GM13976 (cell line): ENCODE measurements at regions not wholly inside any gene's neighbourhood (a gene's known extent, or its start where the extent isn't known, plus 50 kb on each side); places are given as distances from the start of the nearest gene placed in this dataset.

Source experiments
- DNase-seq: peaks from one replicate; pipeline ENCODE4 v3.0.0; 2012; ENCODE audit warnings: low spot score
- in situ Hi-C: fragments of 300-500 bp; cut with MboI; formaldehyde crosslinking; loops from one replicate; pipeline ENCODE4 v1.12.0; 2022; ENCODE audit warnings: low sequenced_read_pairs, mixed read lengths, inconsistent platforms; ENCODE audit not compliant: unreplicated experiment
- TF ChIP-seq, protein P1 (sequence below): IDR thresholded peaks from 2 replicates; pipeline ENCODE4 v1.5.1; 2012; ENCODE audit warnings: borderline replicate concordance, mild to moderate bottlenecking; ENCODE audit not compliant: insufficient read depth; ENCODE audit errors: extremely low read depth, missing control alignments, control extremely low read depth

DNA sequence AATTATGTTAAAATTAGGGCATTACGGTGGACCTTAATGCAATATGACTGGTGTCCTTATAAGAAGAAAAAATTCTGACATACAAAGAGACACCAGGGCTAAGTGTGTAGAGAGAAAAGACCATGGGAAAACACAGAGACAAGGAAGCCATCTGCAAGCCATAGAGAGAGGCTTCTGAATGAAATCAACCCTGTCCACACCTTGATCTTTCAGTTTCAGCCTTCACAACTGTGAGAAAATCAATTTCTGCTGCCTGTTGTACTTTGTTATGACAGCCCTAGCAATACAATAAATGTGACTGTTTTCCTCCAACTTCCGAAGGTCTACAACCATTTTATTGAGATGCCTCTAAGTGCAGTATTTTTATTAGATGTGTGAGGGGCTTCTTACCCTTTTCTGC is 1407.2 kb downstream of the MRPL39 start:
- TF ChIP-seq, protein P1, sequence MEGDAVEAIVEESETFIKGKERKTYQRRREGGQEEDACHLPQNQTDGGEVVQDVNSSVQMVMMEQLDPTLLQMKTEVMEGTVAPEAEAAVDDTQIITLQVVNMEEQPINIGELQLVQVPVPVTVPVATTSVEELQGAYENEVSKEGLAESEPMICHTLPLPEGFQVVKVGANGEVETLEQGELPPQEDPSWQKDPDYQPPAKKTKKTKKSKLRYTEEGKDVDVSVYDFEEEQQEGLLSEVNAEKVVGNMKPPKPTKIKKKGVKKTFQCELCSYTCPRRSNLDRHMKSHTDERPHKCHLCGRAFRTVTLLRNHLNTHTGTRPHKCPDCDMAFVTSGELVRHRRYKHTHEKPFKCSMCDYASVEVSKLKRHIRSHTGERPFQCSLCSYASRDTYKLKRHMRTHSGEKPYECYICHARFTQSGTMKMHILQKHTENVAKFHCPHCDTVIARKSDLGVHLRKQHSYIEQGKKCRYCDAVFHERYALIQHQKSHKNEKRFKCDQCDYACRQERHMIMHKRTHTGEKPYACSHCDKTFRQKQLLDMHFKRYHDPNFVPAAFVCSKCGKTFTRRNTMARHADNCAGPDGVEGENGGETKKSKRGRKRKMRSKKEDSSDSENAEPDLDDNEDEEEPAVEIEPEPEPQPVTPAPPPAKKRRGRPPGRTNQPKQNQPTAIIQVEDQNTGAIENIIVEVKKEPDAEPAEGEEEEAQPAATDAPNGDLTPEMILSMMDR = no peak
- no peak for DNase-seq
- in situ Hi-C loops = no loop called here

DNA sequence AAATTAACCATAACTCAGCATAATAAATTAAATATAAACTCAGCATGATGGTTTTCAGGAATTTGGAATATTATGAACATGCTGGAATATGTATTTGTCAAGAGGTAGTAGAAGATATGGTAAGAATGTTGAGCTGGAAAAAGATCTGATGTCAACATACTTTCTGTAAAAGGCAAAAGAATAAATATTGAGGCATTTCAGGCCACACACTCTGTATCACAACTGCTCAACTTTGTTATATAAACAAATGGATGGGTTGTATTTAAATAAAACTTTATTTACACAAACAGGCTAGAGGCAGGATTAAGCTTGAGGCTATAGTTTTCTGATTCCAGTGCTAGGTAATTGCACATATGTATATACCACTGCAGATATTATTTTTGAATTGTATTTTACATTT is 1409.4 kb downstream of the MRPL39 start:
- DNase-seq = no peak
- TF ChIP-seq, protein P1 = no peak
- in situ Hi-C loops = no loop called here

DNA sequence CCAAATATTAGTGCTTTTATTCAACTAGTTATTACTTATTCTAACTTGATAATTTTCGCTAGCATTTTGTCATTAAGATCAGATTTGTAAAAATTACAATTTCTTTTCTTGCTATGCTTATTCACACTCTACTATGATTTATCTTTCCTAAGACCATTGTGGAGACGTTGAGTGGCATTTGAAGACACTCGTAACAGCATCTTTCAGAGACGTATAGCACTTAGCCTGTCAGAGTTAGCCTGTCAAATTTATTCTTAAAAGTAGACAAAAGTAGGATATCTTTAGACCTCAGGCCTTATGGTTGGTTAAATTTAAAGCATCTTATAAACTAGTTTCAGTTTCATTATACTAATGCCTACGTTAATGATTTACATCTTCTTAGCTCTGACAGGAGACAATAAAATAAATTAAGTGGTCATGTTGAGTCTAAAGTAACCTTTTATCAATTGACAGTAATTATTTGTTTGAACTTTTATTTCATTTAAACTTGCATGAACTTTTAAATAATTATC is 1410.1 kb downstream of the MRPL39 start:
- no peak for DNase-seq
- TF ChIP-seq, protein P1 = no peak
- in situ Hi-C loops = no loop called here

DNA sequence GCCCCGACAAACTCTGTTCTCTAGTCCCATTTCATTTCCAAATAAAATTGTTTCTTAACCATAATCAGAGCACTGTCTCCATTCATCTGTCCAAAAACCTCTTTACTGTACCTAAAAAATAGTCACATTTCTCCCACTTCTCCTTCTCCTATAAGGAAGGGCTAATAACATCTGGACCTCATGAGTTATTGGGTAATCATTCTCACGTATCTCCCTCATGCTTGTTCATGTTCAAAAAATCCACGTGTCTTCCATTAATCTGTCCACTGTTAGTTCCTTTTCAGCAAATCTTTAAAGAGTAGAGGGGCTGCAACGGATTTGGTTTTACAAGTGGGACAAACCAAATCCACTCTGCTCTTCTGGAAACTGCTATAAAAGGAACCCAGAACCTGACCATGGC is 1418.8 kb downstream of the MRPL39 start:
- no peak for DNase-seq
- in situ Hi-C loops = no loop called here
- TF ChIP-seq, protein P1 = no peak

DNA sequence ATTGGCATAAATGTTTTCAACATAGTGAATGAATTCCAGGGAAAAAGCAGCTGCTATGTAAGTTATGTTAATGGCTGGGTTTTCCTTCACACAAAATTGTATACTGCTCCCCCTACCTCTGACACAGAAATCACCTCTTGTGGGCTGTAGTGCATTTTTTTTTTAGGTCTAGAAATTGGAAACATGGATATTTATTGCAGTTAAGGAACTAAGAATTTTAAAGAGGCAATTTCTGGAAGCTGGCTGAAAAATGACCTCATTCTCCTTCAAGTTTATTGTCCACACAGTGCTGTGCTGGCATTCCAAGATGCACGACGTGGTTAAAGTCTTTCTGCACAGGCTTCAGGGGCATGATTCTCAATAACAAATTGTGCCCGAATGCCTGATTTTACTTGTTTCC is 1424.2 kb downstream of the MRPL39 start:
- TF ChIP-seq, protein P1 = no peak
- no peak for DNase-seq
- in situ Hi-C loops = no loop called here

DNA sequence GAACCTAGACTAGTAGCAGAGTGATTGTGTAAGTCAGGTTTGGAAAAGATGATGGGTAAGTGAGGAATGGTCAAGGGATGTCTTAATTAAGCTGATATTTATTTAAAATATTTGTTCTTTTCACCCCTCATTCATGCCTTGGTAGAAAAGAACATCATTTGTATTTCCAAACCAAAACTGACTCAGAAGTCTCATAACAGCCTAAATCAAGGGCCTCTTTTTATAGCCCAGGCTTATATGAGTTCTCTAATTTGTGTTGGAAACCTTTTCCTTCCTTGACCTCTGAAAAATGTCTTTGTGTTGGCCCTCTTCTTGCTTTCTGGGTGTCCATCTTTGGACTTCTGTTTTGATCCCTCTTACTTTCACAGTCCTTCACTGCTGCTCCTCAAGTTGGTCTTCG is 1428.2 kb downstream of the MRPL39 start:
- DNase-seq = no peak
- TF ChIP-seq, protein P1 = no peak
- in situ Hi-C loops = no loop called here

DNA sequence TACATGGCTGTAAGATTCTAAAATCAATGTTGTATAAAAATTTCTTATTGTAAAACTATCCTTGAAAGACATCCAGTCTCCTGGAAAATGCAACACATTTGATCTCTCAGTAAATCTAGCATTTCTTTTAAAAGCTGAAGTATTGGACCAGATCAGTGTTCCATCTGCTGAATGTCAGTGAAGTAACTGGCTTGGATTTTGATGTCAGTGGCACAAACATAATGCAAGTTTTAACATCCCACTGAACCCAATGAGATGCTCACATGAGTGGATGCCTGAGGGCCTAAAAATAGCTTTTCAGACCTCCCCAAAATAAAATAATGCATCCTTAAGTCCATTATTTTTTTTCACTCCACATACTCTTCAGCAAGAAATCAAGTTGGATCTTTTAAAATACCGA is 1432.2 kb downstream of the MRPL39 start:
- TF ChIP-seq, protein P1 = no peak
- in situ Hi-C loops = no loop called here
- no peak for DNase-seq
